Tibial nerve (tissue), 4 donors: ENCODE measurements at regions not wholly inside any gene's neighbourhood (a gene's known extent, or its start where the extent isn't known, plus 50 kb on each side); places are given as distances from the start of the nearest gene placed in this dataset.

Source experiments
- DNase-seq, 2 donors: peaks; one replicate each; pipeline ENCODE4 v3.0.0-alpha.2; 2019; ENCODE audit warnings: low spot score in 2 of 2
- H3K27ac ChIP-seq, 4 donors: fragments of 200-600 bp; sonication (generic) in 3 of 4; one replicate each; pipeline ENCODE4 v1.5.1; 2017 to 2019; ENCODE audit warnings: mild to moderate bottlenecking in 1 of 4
- H3K27me3 ChIP-seq, 2 donors: fragments of 200-600 bp; sonication (generic) in 1 of 2; one replicate each; pipeline versions ENCODE4 v1.5.1 to v1.6.0; 2017 to 2019
- H3K36me3 ChIP-seq, 3 donors: fragments of 200-600 bp; sonication (generic); one replicate each; pipeline ENCODE4 v1.5.1; 2018 to 2019
- H3K4me1 ChIP-seq, 4 donors: fragments of 200-600 bp; sonication (generic) in 3 of 4; one replicate each; pipeline ENCODE4 v1.5.1; 2017 to 2019
- H3K4me3 ChIP-seq, 4 donors: fragments of 200-600 bp; sonication (generic) in 3 of 4; one replicate each; pipeline ENCODE4 v1.5.1; 2017 to 2019; ENCODE audit warnings: mild to moderate bottlenecking in 1 of 4, moderate library complexity in 1 of 4
- H3K9me3 ChIP-seq, 4 donors: fragments of 200-600 bp; sonication (generic) in 3 of 4; one replicate each; pipeline ENCODE4 v1.5.1; 2017 to 2019
- CTCF ChIP-seq, 5 experiments: fragments of 200-600 bp in 3 of 5; fragments of 450-650 bp in 2 of 5; sonication (generic) in 3 of 5; IDR thresholded peaks; one replicate each; pipeline ENCODE4 v1.5.1; 2016 to 2019; ENCODE audit warnings: antibody characterized with exemption in 5 of 5, mild to moderate bottlenecking in 3 of 5, moderate library complexity in 2 of 5
- EP300 ChIP-seq, 2 donors: sonication (generic); formaldehyde crosslinking; IDR thresholded peaks; one replicate each; pipeline ENCODE4 v1.6.1; 2017; ENCODE audit warnings: antibody characterized with exemption in 2 of 2, mild to moderate bottlenecking in 1 of 2
- POLR2A ChIP-seq, 2 donors: fragments of 450-650 bp; IDR thresholded peaks; one replicate each; pipeline ENCODE4 v1.6.1; 2017; ENCODE audit warnings: antibody characterized with exemption in 2 of 2, mild to moderate bottlenecking in 2 of 2, moderate library complexity in 2 of 2
- WGBS, 2 donors: methylation state at CpG; one replicate each; pipeline ENCODE4 v1.1.5; 2018; 5-methylcytosine and 5-hydroxymethylcytosine counted together

DNA sequence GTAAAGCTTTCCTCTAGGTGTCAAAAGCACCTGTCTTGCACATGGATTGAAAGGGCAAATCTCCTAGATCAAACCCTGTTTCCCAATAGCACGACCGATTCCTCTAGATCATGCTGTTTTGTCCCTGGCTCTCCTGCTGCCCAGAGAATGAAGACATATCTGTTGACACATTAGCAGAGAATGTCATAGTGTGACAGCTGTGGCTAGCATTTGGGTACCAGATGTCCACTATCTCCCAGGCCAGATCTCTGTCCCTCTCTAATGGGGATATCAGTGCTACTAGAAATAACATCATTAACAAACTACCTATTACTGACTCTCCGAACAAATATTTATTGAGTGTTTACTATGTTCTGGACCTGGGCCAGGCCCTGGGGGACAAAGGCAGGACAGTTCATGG lies 72.4 kb upstream of the ISX start:
- TF ChIP-seq POLR2A (IDR thresholded peaks at IDR 0.05) (no peak), CTCF (IDR thresholded peaks at IDR 0.05) (no peak), EP300 (IDR thresholded peaks at IDR 0.05) (no peak)
- Histone ChIP-seq H3K36me3 (no peaks in the 10 kb centered on the region), H3K4me3 (no peak overlapping the region), H3K4me1 (no peaks in the 10 kb centered on the region), H3K27ac (no peak overlapping the region), H3K9me3 (peaks cover 0 to 27% (median 0%) of the 10 kb centered on the region in 4 donors), H3K27me3 (no peaks in the 10 kb centered on the region)
- 87 to 92% methylated on average over 3 of the region's 3 CpGs for WGBS, 2 donors
- DNase-seq: no peak

DNA sequence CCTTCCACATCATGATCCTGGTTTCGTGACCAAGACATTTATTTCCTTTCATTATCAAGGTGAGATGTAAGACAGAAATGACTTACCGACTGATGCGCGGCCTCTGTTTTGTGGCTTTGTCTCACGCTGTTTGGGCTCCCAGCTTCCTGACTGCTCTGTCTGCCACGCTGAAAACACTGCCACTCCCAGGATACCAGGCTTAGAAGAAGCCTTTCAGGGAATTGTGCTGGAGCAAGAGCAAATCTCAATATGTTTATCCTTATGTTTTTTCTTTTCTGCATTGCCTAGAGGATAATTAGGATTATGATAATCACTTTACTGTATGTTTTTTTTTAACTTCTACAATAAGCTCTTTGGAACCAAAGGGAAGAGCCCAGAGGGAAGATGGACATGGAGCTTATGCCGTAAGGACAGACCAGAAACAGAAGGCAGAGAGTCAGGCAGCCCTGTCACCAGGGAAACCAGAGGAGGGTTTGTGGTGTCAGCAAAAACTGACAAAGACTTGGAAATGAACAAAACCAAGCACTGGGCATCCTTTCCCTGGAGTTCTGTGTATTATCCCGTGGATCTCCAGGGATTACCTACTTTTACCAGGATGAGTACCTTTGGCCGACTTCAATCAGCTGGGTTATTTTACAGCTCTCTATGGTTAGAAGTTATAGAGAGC lies 68.2 kb upstream of the ISX start:
- 68 to 71% methylated on average over 9 of the region's 9 CpGs for WGBS, 2 donors
- Histone ChIP-seq H3K36me3 (no peaks in the 10 kb centered on the region), H3K9me3 (no peaks in the 10 kb centered on the region), H3K4me1 (no peaks in the 10 kb centered on the region), H3K27ac (no peak overlapping the region), H3K4me3 (no peak overlapping the region), H3K27me3 (no peaks in the 10 kb centered on the region)
- TF ChIP-seq POLR2A (IDR thresholded peaks at IDR 0.05) (no peak), EP300 (IDR thresholded peaks at IDR 0.05) (no peak), CTCF (IDR thresholded peaks at IDR 0.05) (no peak)
- no peak for DNase-seq

DNA sequence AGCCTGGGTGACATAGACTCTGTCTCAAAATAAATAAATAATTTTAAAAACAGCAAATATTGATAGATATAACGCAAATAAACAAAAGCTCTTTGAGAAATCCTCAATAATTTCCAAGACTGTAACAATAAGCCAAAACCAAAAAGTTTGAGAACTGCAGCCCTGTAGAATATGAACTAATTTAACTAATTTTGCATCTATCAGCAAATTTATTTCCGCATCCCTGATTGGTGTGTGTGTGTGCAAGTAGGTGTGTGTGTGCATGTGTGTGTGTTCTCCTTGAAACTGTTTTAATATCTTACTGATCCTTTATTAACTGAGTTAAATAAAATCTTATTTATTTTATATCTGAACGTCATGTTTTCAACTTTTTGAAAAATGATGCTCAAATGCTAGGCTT lies 67.0 kb upstream of the ISX start:
- Histone ChIP-seq H3K36me3 (no peaks in the 10 kb centered on the region), H3K4me3 (no peak overlapping the region), H3K4me1 (no peaks in the 10 kb centered on the region), H3K9me3 (no peaks in the 10 kb centered on the region), H3K27me3 (no peaks in the 10 kb centered on the region), H3K27ac (no peak overlapping the region)
- no peak for DNase-seq
- WGBS, 2 donors: 76 to 78% methylated on average over 3 of the region's 3 CpGs
- TF ChIP-seq CTCF (IDR thresholded peaks at IDR 0.05): no peak
- TF ChIP-seq EP300 (IDR thresholded peaks at IDR 0.05): no peak
- no peak for TF ChIP-seq POLR2A (IDR thresholded peaks at IDR 0.05)

DNA sequence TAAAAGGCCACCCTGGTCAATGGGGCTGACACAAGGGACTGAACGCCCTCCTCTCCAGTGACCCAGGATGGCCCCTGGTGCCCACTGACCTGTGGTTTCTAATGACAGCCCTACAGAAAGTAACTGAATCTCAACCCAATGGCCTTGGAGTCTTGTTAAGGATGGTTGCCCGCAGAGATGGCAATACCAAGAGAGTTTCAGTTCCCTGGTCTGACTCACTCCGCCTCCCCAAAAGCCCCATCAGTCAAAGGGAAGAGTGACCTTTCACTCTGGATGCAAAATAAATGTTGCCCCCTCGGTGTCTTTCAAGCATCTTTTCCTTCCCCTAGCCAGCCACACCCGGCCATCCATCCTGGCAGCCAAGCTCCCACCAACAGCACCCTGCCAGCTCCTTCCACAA lies 57.7 kb upstream of the ISX start:
- no peaks in the 10 kb centered on the region for H3K9me3 ChIP-seq
- H3K27me3 ChIP-seq: no peaks in the 10 kb centered on the region
- H3K4me1 ChIP-seq: no peaks in the 10 kb centered on the region
- no peak for DNase-seq
- H3K27ac ChIP-seq: no peak overlapping the region
- TF ChIP-seq POLR2A (IDR thresholded peaks at IDR 0.05) (no peak), EP300 (IDR thresholded peaks at IDR 0.05) (no peak), CTCF (IDR thresholded peaks at IDR 0.05) (no peak)
- H3K4me3 ChIP-seq: no peak overlapping the region
- WGBS, 2 donors: 82 to 85% methylated on average over 4 to 5 of the region's 5 CpGs
- no peaks in the 10 kb centered on the region for H3K36me3 ChIP-seq

DNA sequence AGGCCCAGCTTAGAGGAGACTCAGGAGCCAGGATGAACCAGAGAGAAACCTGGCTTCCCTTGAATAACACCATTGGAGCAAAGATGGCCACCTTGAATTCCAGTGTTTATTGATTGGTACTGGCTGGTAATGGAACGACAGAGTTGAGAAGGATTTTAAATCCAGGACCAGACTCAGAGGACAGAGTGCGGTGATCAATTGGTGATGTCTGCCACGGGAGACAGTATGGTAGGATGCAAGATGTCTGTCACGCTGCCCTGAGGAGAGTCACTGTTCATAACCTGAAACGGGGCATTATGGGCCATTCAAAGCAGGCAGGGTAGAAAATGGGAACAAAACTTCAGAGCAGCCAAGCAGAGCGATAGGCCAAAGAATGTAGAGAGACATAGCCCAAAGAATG lies 55.4 kb upstream of the ISX start:
- no peak for DNase-seq
- TF ChIP-seq CTCF (IDR thresholded peaks at IDR 0.05) (no peak), EP300 (IDR thresholded peaks at IDR 0.05) (no peak), POLR2A (IDR thresholded peaks at IDR 0.05) (no peak)
- WGBS, 2 donors: 82 to 85% methylated on average over 6 of the region's 6 CpGs
- Histone ChIP-seq H3K9me3 (no peaks in the 10 kb centered on the region), H3K4me1 (no peaks in the 10 kb centered on the region), H3K4me3 (no peak overlapping the region), H3K27me3 (no peaks in the 10 kb centered on the region), H3K27ac (no peak overlapping the region), H3K36me3 (no peaks in the 10 kb centered on the region)
